ENCODE measurements at regions not wholly inside any gene's neighbourhood (a gene's known extent, or its start where the extent isn't known, plus 50 kb on each side); places are given as distances from the start of the nearest gene placed in this dataset.

GRCh38 chr9:95754533-95755420 lies 120.7 kb upstream of the ERCC6L2 start:
- no peak for DNase-seq

GRCh38 chr9:95753762-95754465 lies 121.6 kb upstream of the ERCC6L2 start:
- DNase-seq, result no peak

- DNase-seq, result no peak
Measured at GRCh38 chr9:95752129-95752731, 123.3 kb upstream of the ERCC6L2 start.

GRCh38 chr9:95751520-95751790 lies 124.0 kb upstream of the ERCC6L2 start:
- DNase-seq, result no peak

- peak; percentile 17 to 32 for DNase-seq
Measured at GRCh38 chr9:95750725-95751519, 124.6 kb upstream of the ERCC6L2 start.

- DNase-seq, result no peak
Measured at GRCh38 chr9:95749493-95749892, 126.0 kb upstream of the ERCC6L2 start.

GRCh38 chr9:95746408-95747180 lies 128.9 kb upstream of the ERCC6L2 start:
- no peak for DNase-seq

- DNase-seq, result no peak
Measured at GRCh38 chr9:95742821-95743220, 132.7 kb upstream of the ERCC6L2 start.

- no peak for DNase-seq
Measured at GRCh38 chr9:95741631-95742030, 133.9 kb upstream of the ERCC6L2 start.

GRCh38 chr9:95740217-95741004 lies 135.1 kb upstream of the ERCC6L2 start:
- no peak for DNase-seq

GRCh38 chr9:95738438-95738837 lies 137.1 kb upstream of the ERCC6L2 start:
- no peak for DNase-seq

GRCh38 chr9:95736891-95737522 lies 138.5 kb upstream of the ERCC6L2 start:
- DNase-seq, result no peak

GRCh38 chr9:95736370-95736769 lies 139.1 kb upstream of the ERCC6L2 start:
- no peak for DNase-seq

GRCh38 chr9:95735701-95736100 lies 139.8 kb upstream of the ERCC6L2 start:
- no peak for DNase-seq

- DNase-seq, result no peak
Measured at GRCh38 chr9:95733741-95734666, 141.5 kb upstream of the ERCC6L2 start.

GRCh38 chr9:95732802-95733688 lies 142.4 kb upstream of the ERCC6L2 start:
- DNase-seq, result no peak

GRCh38 chr9:95731876-95732275 lies 143.6 kb upstream of the ERCC6L2 start:
- no peak for DNase-seq

- no peak for DNase-seq
Measured at GRCh38 chr9:95729669-95730368, 145.7 kb upstream of the ERCC6L2 start.

All from CD4-positive, alpha-beta T cell treated with Interleukin-4 for 1 hour (primary cell).